Kidney (tissue), 13 donors: ENCODE measurements at regions not wholly inside any gene's neighbourhood (a gene's known extent, or its start where the extent isn't known, plus 50 kb on each side); places are given as distances from the start of the nearest gene placed in this dataset.
"Not testable (repeated sequence)": the region's sequence is repeated elsewhere in the genome, so short reads cannot be mapped to it uniquely, and the experiment has no call there.

Source experiments
- DNase-seq, 5 donors: peaks; one replicate each; pipeline ENCODE4 v3.0.0-alpha.2; 2013 to 2020
- FAIRE-seq: peaks from 2 replicates; lab custom pipeline; 2012; peaks lifted over from hg19 to GRCh38; lab: Jason Lieb, UNC
- H3K27ac ChIP-seq, 2 donors: one replicate each; pipeline ENCODE4 v1.7.0; 2013; ENCODE audit warnings: low read depth in 2 of 2, low read length in 2 of 2, inconsistent platforms in 1 of 2
- H3K27me3 ChIP-seq: one replicate; pipeline ENCODE4 v1.7.1; 2013; ENCODE audit warnings: low read length, inconsistent platforms; ENCODE audit not compliant: control insufficient read depth, insufficient read depth
- H3K36me3 ChIP-seq, 3 donors: one replicate each; pipeline versions ENCODE4 v1.7.0 to v1.7.1; 2013; ENCODE audit warnings: low read length in 3 of 3, control low read depth in 1 of 3, inconsistent platforms in 1 of 3; ENCODE audit not compliant: insufficient read depth in 3 of 3, control insufficient read depth in 2 of 3
- H3K4me1 ChIP-seq, 3 donors: one replicate each; pipeline versions ENCODE4 v1.7.0 to v1.7.1; 2013; ENCODE audit warnings: low read length in 3 of 3, inconsistent platforms in 1 of 3, low read depth in 1 of 3; ENCODE audit not compliant: control insufficient read depth in 2 of 3, insufficient read depth in 2 of 3
- H3K4me3 ChIP-seq, 3 donors: one replicate each; pipeline versions ENCODE4 v1.7.0 to v1.8.1; 2013; ENCODE audit warnings: low read length in 3 of 3, control low read depth in 1 of 3, inconsistent platforms in 1 of 3
- H3K9ac ChIP-seq, 3 donors: one replicate each; pipeline versions ENCODE4 v1.7.0 to v1.7.1; 2013; ENCODE audit warnings: low read length in 3 of 3, control low read depth in 1 of 3, inconsistent platforms in 1 of 3
- H3K9me3 ChIP-seq, 3 donors: one replicate each; pipeline versions ENCODE4 v1.7.0 to v1.7.1; 2013; ENCODE audit warnings: low read length in 3 of 3, control low read depth in 1 of 3, inconsistent platforms in 1 of 3; ENCODE audit not compliant: control insufficient read depth in 2 of 3, insufficient read depth in 1 of 3
- intact Hi-C: fragments of 100-400 bp; cut with DNase I; formaldehyde crosslinking; loops from one replicate; pipeline ENCODE4 v1.11.1; 2022
- TF ChIP-seq, protein P1 (sequence below): IDR thresholded peaks from 3 replicates; pipeline ENCODE4 v1.5.1; 2012; ENCODE audit warnings: mild to moderate bottlenecking, moderate library complexity, borderline replicate concordance; ENCODE audit not compliant: insufficient read depth; ENCODE audit errors: extremely low read depth
- donor health status: control.
- donor health status: control.
- donor health status: control.
- donor health status: control.
- donor health status: control.
- donor health status: DM: yes; HTN: yes; CAD: no.
- donor health status: Normal renal cell carcinoma (clear cell type).

DNA sequence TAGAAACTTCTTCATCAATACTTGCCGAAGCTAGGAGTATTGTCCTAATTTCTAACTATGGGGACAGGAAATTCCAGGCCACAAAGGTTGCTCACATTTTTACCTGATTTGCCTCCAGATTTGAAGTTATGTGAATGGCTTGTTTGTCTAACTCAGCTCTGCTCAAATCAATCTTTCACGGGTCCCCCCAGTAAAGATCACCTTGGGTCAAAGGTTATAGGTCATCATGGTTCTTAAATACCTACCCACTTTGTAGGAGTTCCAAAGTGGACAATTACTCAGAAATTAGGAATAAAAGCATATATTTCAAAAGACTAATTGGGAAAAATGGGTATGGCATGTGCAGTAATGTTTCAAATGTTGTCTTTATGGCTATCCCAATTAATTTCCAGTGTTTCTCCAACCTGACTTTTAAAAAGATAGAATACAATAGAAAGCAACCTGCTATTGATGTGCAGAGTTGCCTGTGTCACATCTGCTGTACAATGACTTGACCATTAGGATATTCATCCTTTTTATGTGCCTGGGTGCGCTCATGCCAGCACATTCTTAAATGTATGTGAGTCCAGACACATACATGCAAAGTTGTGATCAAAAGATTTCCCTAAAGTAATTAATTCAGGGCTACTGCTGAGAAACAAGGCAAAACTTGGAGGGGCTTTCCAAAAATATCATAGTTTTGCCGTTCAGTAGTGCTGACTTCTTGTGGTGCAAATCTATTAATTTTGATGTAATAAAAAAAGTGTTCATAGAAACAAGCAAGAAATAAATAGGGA is 126.1 kb downstream of the MYCN start:
- Histone ChIP-seq H3K36me3 (no peaks in the 10 kb centered on the region), H3K9me3 (peaks cover 0 to 9% (median 0%) of the 10 kb centered on the region in 3 donors), H3K9ac (no peak overlapping the region), H3K27me3 (no peaks in the 10 kb centered on the region), H3K4me3 (no peak overlapping the region), H3K4me1 (no peaks in the 10 kb centered on the region), H3K27ac (no peak overlapping the region)
- TF ChIP-seq, protein P1, sequence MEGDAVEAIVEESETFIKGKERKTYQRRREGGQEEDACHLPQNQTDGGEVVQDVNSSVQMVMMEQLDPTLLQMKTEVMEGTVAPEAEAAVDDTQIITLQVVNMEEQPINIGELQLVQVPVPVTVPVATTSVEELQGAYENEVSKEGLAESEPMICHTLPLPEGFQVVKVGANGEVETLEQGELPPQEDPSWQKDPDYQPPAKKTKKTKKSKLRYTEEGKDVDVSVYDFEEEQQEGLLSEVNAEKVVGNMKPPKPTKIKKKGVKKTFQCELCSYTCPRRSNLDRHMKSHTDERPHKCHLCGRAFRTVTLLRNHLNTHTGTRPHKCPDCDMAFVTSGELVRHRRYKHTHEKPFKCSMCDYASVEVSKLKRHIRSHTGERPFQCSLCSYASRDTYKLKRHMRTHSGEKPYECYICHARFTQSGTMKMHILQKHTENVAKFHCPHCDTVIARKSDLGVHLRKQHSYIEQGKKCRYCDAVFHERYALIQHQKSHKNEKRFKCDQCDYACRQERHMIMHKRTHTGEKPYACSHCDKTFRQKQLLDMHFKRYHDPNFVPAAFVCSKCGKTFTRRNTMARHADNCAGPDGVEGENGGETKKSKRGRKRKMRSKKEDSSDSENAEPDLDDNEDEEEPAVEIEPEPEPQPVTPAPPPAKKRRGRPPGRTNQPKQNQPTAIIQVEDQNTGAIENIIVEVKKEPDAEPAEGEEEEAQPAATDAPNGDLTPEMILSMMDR = no peak
- DNase-seq = no peak
- intact Hi-C loops = no loop called here
- FAIRE-seq = no peak

DNA sequence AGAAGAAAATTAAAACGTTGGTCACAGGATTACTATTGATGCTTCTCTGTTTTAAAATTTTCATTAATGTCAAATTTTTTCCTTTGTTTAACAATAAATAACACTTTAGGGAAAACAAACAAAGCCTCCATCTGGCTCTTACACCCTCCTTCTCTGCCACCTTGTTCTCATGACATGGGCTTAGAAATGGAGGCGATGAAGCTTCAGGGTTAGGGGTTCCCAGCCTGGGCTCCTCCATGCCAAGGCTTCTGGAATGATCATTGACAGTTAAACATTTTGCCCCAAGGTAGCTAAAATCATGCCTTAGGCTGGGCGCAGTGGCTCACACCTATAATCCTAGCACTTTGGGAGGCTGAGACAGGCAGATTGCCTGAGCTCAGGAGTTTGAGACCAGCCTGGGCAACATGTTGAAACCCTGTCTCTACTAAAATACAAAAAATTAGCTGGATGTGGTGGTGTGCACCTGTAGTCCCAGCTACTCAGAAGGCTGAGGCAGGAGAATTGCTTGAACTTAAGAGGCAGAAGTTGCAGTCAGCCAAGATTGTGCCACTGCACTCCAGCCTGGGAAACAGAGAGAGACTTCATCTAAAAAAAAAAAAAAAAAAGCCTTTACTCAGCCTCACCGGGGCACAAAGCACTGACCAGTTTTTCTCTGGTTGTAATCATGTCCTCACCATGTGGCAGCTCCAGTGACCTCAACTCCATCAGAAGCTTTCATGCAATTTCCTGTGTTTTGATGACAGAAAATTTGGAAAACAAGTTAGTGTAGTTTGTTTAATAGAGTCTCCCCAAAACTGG is 125.1 kb downstream of the MYCN start:
- H3K36me3 ChIP-seq, H3K4me3 ChIP-seq, H3K9me3 ChIP-seq, DNase-seq, intact Hi-C loops, FAIRE-seq, H3K4me1 ChIP-seq, H3K27ac ChIP-seq, H3K9ac ChIP-seq, H3K27me3 ChIP-seq: not testable (repeated sequence)

DNA sequence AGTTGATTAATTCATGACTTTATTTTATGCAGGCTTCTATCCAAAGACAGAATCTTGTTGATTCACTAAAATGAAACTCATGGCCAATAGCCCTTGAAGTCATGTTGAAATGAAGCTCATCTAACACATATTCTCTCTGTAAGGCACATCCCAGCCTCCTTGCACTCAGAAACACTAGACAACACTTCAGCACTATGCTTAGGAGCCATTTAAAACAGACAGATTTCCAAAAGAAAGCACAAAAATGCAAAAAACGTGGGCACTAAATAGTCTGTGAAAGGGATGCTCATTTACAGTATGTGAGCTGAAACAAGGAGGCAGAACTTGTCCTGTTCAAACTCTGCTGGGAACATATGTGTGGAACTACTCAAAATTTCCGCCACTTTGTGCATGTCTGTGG is 124.4 kb downstream of the MYCN start:
- no peak overlapping the region for H3K4me3 ChIP-seq
- H3K4me1 ChIP-seq = no peaks in the 10 kb centered on the region
- intact Hi-C loops = no loop called here
- DNase-seq (no peak), FAIRE-seq (no peak)
- H3K36me3 ChIP-seq = no peaks in the 10 kb centered on the region
- H3K9me3 ChIP-seq = peaks cover 0 to 9% (median 0%) of the 10 kb centered on the region in 3 donors
- no peak overlapping the region for H3K9ac ChIP-seq
- no peak overlapping the region for H3K27ac ChIP-seq
- H3K27me3 ChIP-seq = no peaks in the 10 kb centered on the region
- TF ChIP-seq, protein P1 = no peak

DNA sequence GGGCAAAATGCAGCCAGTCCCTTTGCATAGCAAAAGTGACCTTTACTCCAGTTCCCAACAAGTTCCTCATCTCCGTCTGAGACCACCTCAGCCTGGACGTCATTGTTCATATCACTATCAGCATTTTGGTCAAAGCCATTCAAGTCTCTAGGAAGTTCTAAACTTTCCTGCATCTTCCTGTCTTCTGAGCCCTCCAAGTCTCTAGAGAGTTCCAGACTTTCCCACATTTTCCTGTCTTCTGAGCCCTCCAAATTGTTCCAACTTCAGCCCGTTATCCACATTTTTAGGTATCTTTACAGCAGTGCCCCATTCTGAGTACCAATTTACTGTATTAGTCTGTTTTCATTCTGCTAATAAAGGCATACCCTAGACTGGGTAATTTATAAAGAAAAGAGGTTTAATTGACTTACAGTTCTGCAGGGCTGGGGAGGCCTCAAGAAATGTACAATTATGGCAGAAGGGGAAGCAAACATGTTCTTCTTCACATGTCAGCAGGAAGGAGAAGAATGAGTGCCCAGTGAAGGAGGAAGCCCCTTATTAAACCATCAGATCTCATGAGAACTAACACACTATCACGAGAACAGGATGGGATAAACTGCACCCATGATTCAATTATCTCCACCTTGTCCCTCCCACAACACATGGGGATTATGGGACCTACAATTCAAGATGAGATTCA is 123.7 kb downstream of the MYCN start:
- intact Hi-C loops = no loop called here
- FAIRE-seq = no peak
- TF ChIP-seq, protein P1 = no peak
- DNase-seq = no peak
- H3K27ac ChIP-seq = no peak overlapping the region
- no peaks in the 10 kb centered on the region for H3K4me1 ChIP-seq
- no peak overlapping the region for H3K4me3 ChIP-seq
- H3K36me3 ChIP-seq = no peaks in the 10 kb centered on the region
- H3K9ac ChIP-seq = no peak overlapping the region
- peaks cover 0 to 9% (median 0%) of the 10 kb centered on the region in 3 donors for H3K9me3 ChIP-seq
- H3K27me3 ChIP-seq = no peaks in the 10 kb centered on the region
